ENCODE measurements at regions not wholly inside any gene's neighbourhood (a gene's known extent, or its start where the extent isn't known, plus 50 kb on each side); places are given as distances from the start of the nearest gene placed in this dataset.

DNA sequence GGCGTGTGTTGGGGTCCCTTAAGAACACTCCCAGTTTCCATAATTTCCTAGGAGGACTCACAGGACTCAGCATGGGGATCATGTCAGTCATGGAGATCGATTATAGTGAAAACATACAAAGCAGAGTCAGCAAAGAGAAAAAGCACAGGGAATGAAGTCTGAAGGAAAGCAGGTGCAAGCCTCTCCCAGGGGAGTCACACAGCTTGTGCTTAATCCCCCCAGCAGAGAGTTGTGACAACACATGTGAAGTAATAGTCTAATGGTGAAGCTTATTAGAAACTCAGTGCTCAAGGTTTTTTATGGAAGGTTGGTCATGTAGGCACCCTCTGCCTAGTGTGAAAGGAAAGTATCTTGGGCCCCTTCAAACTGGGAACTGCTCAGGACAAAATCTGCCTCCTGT, 149.0 kb upstream of the SEL1L start:
- TF ChIP-seq POLR2A (IDR thresholded peaks at IDR 0.05; ENCODE audit: low read length) (no peak), GATA1 (IDR thresholded peaks at IDR 0.05; ENCODE audit: low read depth, low read length) (no peak)

Measured in erythroblast (primary cell).